SK-N-SH (cell line): ENCODE measurements at regions not wholly inside any gene's neighbourhood (a gene's known extent, or its start where the extent isn't known, plus 50 kb on each side); places are given as distances from the start of the nearest gene placed in this dataset.

Experiments used
- SIN3A ChIP-seq: IDR thresholded peaks from 2 replicates; pipeline ENCODE4 v1.6.1; 2012; ENCODE audit warnings: low read depth, mild to moderate bottlenecking, low read length, moderate library complexity, borderline replicate concordance
- TF ChIP-seq, protein P1 (sequence below): fragments of 200-600 bp; sonication (generic); IDR thresholded peaks from 2 replicates; pipeline ENCODE4 v1.6.1; 2017; ENCODE audit warnings: antibody characterized with exemption, mild to moderate bottlenecking, moderate library complexity

DNA sequence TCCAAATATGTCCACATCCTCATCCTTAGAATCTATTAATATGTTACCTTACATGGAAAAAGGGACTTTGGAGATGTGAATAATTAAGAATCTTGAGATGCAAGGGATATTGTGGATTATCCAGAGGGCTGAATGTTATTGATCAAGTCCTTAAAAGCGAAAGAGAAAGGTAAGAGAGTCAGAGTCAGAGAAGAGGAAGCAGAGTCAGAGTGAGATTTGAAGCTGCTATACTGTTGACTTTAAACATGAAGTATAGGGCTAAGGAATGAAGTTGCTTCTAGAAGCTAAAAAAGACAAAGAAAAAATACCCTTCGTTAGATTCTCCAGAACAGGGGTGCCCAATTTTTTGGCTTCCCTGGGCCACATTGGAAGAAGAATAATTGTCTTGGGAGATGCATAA, 627.2 kb upstream of the SLITRK6 start:
- TF ChIP-seq, protein P1, sequence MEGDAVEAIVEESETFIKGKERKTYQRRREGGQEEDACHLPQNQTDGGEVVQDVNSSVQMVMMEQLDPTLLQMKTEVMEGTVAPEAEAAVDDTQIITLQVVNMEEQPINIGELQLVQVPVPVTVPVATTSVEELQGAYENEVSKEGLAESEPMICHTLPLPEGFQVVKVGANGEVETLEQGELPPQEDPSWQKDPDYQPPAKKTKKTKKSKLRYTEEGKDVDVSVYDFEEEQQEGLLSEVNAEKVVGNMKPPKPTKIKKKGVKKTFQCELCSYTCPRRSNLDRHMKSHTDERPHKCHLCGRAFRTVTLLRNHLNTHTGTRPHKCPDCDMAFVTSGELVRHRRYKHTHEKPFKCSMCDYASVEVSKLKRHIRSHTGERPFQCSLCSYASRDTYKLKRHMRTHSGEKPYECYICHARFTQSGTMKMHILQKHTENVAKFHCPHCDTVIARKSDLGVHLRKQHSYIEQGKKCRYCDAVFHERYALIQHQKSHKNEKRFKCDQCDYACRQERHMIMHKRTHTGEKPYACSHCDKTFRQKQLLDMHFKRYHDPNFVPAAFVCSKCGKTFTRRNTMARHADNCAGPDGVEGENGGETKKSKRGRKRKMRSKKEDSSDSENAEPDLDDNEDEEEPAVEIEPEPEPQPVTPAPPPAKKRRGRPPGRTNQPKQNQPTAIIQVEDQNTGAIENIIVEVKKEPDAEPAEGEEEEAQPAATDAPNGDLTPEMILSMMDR: no peak
- TF ChIP-seq SIN3A: no peak
